ENCODE measurements at regions not wholly inside any gene's neighbourhood (a gene's known extent, or its start where the extent isn't known, plus 50 kb on each side); places are given as distances from the start of the nearest gene placed in this dataset.

DNA sequence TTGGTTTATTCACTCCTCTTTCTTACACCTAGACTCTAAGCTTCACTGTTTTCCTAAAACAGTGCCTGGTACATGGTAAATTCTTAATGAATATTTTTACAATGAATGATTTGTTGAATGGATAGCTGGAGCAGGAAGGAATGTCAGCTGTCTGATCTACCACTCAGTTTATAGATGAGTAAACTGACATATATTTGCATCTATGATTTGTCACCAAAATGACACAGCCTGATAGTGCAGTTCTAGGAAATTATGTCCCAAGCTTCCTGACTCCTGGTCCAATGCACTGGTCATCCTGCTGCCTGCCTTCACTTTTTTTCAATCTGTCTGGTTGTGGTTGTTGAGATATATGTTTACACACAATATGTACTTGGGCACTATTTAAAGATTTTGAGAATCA lies 651.7 kb upstream of the WWC1 start:
- H3K4me3 ChIP-seq (ENCODE audit: low read depth in 1 of 3, low read length in 3 of 3), result no peak overlapping the region
- H3K9ac ChIP-seq (ENCODE audit: low read depth in 1 of 2, low read length in 2 of 2), result no peak overlapping the region
- DNase-seq (ENCODE audit: low spot score), result no peak
- no peaks in the 10 kb centered on the region for H3K9me3 ChIP-seq (ENCODE audit: control insufficient read depth in 4 of 4, low read length in 3 of 4)
- H3K27me3 ChIP-seq (ENCODE audit: control insufficient read depth in 4 of 4, insufficient read depth in 4 of 4, low read length in 3 of 4), result no peaks in the 10 kb centered on the region
- H3K27ac ChIP-seq (ENCODE audit: low read depth in 1 of 2, low read length in 2 of 2), result no peak overlapping the region
- no peak for TF ChIP-seq EGR1 (IDR thresholded peaks at IDR 0.05; ENCODE audit: low read depth in 2 of 2)
- no peak for TF ChIP-seq FOXA2 (IDR thresholded peaks at IDR 0.05)
- no peak for TF ChIP-seq TAF1 (conservative IDR thresholded peaks at IDR 0.05)
- TF ChIP-seq, protein P1, sequence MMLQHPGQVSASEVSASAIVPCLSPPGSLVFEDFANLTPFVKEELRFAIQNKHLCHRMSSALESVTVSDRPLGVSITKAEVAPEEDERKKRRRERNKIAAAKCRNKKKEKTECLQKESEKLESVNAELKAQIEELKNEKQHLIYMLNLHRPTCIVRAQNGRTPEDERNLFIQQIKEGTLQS (IDR thresholded peaks at IDR 0.05), result no peak
- TF ChIP-seq SP1 (IDR thresholded peaks at IDR 0.05), result no peak
- TF ChIP-seq RAD21 (IDR thresholded peaks at IDR 0.05), result no peak
- no peaks in the 10 kb centered on the region for H3K36me3 ChIP-seq (ENCODE audit: control insufficient read depth in 4 of 4, insufficient read depth in 3 of 4, low read depth in 1 of 4, low read length in 3 of 4)
- no peaks in the 10 kb centered on the region for H3K4me1 ChIP-seq (ENCODE audit: control insufficient read depth in 4 of 4, insufficient read depth in 4 of 4, low read length in 3 of 4)

DNA sequence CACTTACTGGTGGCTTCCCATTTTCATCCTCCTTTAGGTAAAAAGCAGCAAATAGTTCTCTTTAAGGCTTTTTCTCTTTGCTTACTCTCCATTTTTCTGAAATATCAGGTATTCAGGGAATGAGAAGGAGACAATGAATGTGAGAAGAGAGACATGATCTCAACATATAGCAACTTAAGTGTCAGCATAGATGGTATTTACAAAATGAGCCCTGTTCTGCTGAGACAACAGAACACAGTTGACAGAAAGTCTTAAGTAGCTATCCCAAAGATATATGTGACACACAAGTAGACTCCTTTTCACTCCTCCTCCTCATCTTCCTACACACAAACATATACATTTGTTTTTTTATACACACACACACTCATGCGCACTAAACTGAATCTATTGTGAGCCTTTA lies 649.3 kb upstream of the WWC1 start:
- H3K9me3 ChIP-seq (ENCODE audit: control insufficient read depth in 4 of 4, low read length in 3 of 4), result no peaks in the 10 kb centered on the region
- DNase-seq (ENCODE audit: low spot score), result no peak
- no peak overlapping the region for H3K27ac ChIP-seq (ENCODE audit: low read depth in 1 of 2, low read length in 2 of 2)
- H3K4me1 ChIP-seq (ENCODE audit: control insufficient read depth in 4 of 4, insufficient read depth in 4 of 4, low read length in 3 of 4), result no peaks in the 10 kb centered on the region
- WGBS, result 92% methylated on average over 1 of the region's 1 CpG
- no peak overlapping the region for H3K9ac ChIP-seq (ENCODE audit: low read depth in 1 of 2, low read length in 2 of 2)
- H3K36me3 ChIP-seq (ENCODE audit: control insufficient read depth in 4 of 4, insufficient read depth in 3 of 4, low read depth in 1 of 4, low read length in 3 of 4), result no peaks in the 10 kb centered on the region
- no peaks in the 10 kb centered on the region for H3K27me3 ChIP-seq (ENCODE audit: control insufficient read depth in 4 of 4, insufficient read depth in 4 of 4, low read length in 3 of 4)
- no peak overlapping the region for H3K4me3 ChIP-seq (ENCODE audit: low read depth in 1 of 3, low read length in 3 of 3)
- TF ChIP-seq, protein P1 (IDR thresholded peaks at IDR 0.05), result no peak
- TF ChIP-seq HNF4G (IDR thresholded peaks at IDR 0.05), result no peak
- no peak for TF ChIP-seq HNF4A (conservative IDR thresholded peaks at IDR 0.05)
- no peak for TF ChIP-seq FOXA2 (IDR thresholded peaks at IDR 0.05)
- no peak for TF ChIP-seq EGR1 (IDR thresholded peaks at IDR 0.05; ENCODE audit: low read depth in 2 of 2)
- no peak for TF ChIP-seq NR2F2 (IDR thresholded peaks at IDR 0.05)
- TF ChIP-seq JUND (IDR thresholded peaks at IDR 0.05), result no peak

DNA sequence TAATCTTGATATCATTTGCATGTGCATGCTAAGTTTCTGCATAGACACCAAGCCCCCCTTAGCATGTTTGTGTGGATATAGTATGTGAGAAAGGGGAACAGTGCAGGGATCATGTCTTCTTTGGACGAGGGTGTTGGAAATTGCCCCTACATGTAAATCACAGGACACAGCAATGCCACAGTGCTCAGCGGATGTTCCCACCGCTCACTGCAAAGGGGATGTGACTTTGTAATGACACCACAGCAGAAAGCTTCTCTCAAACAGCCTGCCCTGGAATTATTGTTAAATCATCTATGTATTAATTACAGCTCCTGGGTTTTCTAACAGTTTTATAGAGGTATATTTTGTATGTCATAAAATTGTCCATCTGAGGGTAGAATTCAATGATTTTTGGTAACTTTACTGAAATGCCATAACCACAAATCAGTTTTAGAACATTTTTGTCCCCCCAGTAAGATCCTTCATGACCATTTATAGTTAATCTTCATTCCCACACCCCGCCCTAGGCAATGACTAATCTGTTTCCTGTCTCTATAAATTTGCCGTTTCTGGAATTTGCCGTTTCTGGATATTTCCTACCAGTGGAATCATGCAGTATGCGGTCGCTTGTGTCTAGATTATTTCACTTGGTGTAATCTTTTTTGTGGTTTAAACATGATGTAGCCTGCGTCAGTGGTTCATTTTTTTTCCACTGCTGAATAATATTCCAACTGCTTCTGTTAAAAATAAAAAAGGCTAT lies 648.5 kb upstream of the WWC1 start:
- H3K36me3 ChIP-seq (ENCODE audit: control insufficient read depth in 4 of 4, insufficient read depth in 3 of 4, low read depth in 1 of 4, low read length in 3 of 4), result no peaks in the 10 kb centered on the region
- TF ChIP-seq, protein P1 (IDR thresholded peaks at IDR 0.05), result no peak
- TF ChIP-seq RXRA (IDR thresholded peaks at IDR 0.05), result no peak
- TF ChIP-seq, protein P2, sequence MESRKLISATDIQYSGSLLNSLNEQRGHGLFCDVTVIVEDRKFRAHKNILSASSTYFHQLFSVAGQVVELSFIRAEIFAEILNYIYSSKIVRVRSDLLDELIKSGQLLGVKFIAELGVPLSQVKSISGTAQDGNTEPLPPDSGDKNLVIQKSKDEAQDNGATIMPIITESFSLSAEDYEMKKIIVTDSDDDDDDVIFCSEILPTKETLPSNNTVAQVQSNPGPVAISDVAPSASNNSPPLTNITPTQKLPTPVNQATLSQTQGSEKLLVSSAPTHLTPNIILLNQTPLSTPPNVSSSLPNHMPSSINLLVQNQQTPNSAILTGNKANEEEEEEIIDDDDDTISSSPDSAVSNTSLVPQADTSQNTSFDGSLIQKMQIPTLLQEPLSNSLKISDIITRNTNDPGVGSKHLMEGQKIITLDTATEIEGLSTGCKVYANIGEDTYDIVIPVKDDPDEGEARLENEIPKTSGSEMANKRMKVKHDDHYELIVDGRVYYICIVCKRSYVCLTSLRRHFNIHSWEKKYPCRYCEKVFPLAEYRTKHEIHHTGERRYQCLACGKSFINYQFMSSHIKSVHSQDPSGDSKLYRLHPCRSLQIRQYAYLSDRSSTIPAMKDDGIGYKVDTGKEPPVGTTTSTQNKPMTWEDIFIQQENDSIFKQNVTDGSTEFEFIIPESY (IDR thresholded peaks at IDR 0.05), result no peak
- TF ChIP-seq TAF1 (conservative IDR thresholded peaks at IDR 0.05), result no peak
- no peak for TF ChIP-seq SP1 (IDR thresholded peaks at IDR 0.05)
- TF ChIP-seq NR2F2 (IDR thresholded peaks at IDR 0.05), result no peak
- TF ChIP-seq, protein P3, sequence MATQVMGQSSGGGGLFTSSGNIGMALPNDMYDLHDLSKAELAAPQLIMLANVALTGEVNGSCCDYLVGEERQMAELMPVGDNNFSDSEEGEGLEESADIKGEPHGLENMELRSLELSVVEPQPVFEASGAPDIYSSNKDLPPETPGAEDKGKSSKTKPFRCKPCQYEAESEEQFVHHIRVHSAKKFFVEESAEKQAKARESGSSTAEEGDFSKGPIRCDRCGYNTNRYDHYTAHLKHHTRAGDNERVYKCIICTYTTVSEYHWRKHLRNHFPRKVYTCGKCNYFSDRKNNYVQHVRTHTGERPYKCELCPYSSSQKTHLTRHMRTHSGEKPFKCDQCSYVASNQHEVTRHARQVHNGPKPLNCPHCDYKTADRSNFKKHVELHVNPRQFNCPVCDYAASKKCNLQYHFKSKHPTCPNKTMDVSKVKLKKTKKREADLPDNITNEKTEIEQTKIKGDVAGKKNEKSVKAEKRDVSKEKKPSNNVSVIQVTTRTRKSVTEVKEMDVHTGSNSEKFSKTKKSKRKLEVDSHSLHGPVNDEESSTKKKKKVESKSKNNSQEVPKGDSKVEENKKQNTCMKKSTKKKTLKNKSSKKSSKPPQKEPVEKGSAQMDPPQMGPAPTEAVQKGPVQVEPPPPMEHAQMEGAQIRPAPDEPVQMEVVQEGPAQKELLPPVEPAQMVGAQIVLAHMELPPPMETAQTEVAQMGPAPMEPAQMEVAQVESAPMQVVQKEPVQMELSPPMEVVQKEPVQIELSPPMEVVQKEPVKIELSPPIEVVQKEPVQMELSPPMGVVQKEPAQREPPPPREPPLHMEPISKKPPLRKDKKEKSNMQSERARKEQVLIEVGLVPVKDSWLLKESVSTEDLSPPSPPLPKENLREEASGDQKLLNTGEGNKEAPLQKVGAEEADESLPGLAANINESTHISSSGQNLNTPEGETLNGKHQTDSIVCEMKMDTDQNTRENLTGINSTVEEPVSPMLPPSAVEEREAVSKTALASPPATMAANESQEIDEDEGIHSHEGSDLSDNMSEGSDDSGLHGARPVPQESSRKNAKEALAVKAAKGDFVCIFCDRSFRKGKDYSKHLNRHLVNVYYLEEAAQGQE (IDR thresholded peaks at IDR 0.05), result no peak
- H3K27ac ChIP-seq (ENCODE audit: low read depth in 1 of 2, low read length in 2 of 2), result no peak overlapping the region
- no peak overlapping the region for H3K9ac ChIP-seq (ENCODE audit: low read depth in 1 of 2, low read length in 2 of 2)
- no peak overlapping the region for H3K4me3 ChIP-seq (ENCODE audit: low read depth in 1 of 3, low read length in 3 of 3)
- H3K4me1 ChIP-seq (ENCODE audit: control insufficient read depth in 4 of 4, insufficient read depth in 4 of 4, low read length in 3 of 4), result no peaks in the 10 kb centered on the region
- H3K9me3 ChIP-seq (ENCODE audit: control insufficient read depth in 4 of 4, low read length in 3 of 4), result no peaks in the 10 kb centered on the region
- WGBS, result 62% methylated on average over 9 of the region's 9 CpGs
- no peaks in the 10 kb centered on the region for H3K27me3 ChIP-seq (ENCODE audit: control insufficient read depth in 4 of 4, insufficient read depth in 4 of 4, low read length in 3 of 4)
- no peak for DNase-seq (ENCODE audit: low spot score)

Measured in liver (tissue), 7 donors.